Stomach smooth muscle (tissue), 2 donors: ENCODE measurements at regions not wholly inside any gene's neighbourhood (a gene's known extent, or its start where the extent isn't known, plus 50 kb on each side); places are given as distances from the start of the nearest gene placed in this dataset.

Experiments
- H3K27ac ChIP-seq: one replicate; pipeline ENCODE4 v1.7.0; 2013; ENCODE audit warnings: mild to moderate bottlenecking, low read length, inconsistent platforms
- H3K27me3 ChIP-seq, 2 donors: one replicate each; pipeline ENCODE4 v1.7.0; 2013; ENCODE audit warnings: low read length in 2 of 2; ENCODE audit not compliant: insufficient read depth in 2 of 2, control insufficient read depth in 1 of 2
- H3K36me3 ChIP-seq, 2 donors: one replicate each; pipeline ENCODE4 v1.7.0; 2013; ENCODE audit warnings: low read length in 2 of 2; ENCODE audit not compliant: control insufficient read depth in 2 of 2, insufficient read depth in 2 of 2
- H3K4me1 ChIP-seq: one replicate; pipeline ENCODE4 v1.7.0; 2013; ENCODE audit warnings: low read length; ENCODE audit not compliant: control insufficient read depth, insufficient read depth
- H3K4me3 ChIP-seq, 2 donors: one replicate each; pipeline ENCODE4 v1.7.0; 2013; ENCODE audit warnings: low read length in 2 of 2
- H3K9ac ChIP-seq, 2 donors: one replicate each; pipeline ENCODE4 v1.7.0; 2013; ENCODE audit warnings: low read length in 2 of 2, mild to moderate bottlenecking in 1 of 2
- H3K9me3 ChIP-seq, 2 donors: one replicate each; pipeline ENCODE4 v1.7.0; 2013; ENCODE audit warnings: low read length in 2 of 2; ENCODE audit not compliant: control insufficient read depth in 2 of 2
- donor health status: healthy.
- donor health status: Pancreatic carcinoma.

GRCh38 chr3:101172516-101172915 lies 147.9 kb downstream of the IMPG2 start:
- Histone ChIP-seq H3K9ac (no peak overlapping the region), H3K4me3 (no peak overlapping the region), H3K36me3 (no peaks in the 10 kb centered on the region), H3K27me3 (no peaks in the 10 kb centered on the region), H3K9me3 (no peaks in the 10 kb centered on the region), H3K4me1 (peaks cover 25% of the 10 kb centered on the region), H3K27ac (no peak overlapping the region)

GRCh38 chr3:101171681-101172191 lies 148.6 kb downstream of the IMPG2 start:
- no peaks in the 10 kb centered on the region for H3K9me3 ChIP-seq
- no peak overlapping the region for H3K9ac ChIP-seq
- H3K4me1 ChIP-seq, result peaks cover 25% of the 10 kb centered on the region
- no peak overlapping the region for H3K4me3 ChIP-seq
- no peaks in the 10 kb centered on the region for H3K27me3 ChIP-seq
- no peaks in the 10 kb centered on the region for H3K36me3 ChIP-seq
- H3K27ac ChIP-seq, result no peak overlapping the region

- H3K27ac ChIP-seq, result peak overlapping the region; percentile 66
- no peak overlapping the region for H3K9ac ChIP-seq
- peaks cover 25% of the 10 kb centered on the region for H3K4me1 ChIP-seq
- H3K27me3 ChIP-seq, result no peaks in the 10 kb centered on the region
- no peaks in the 10 kb centered on the region for H3K36me3 ChIP-seq
- H3K9me3 ChIP-seq, result no peaks in the 10 kb centered on the region
- H3K4me3 ChIP-seq, result peak overlapping the region; percentile 0 to 44
Observed at GRCh38 chr3:101170806-101171558, 149.4 kb downstream of the IMPG2 start.

GRCh38 chr3:101170062-101170771 lies 150.2 kb downstream of the IMPG2 start:
- H3K4me3 ChIP-seq, result peak overlapping the region; percentile 0 to 44
- peak overlapping the region; percentile 82 for H3K27ac ChIP-seq

GRCh38 chr3:101169516-101169915 lies 150.9 kb downstream of the IMPG2 start:
- Histone ChIP-seq H3K27ac (peak overlapping the region; percentile 82), H3K4me3 (no peak overlapping the region)

More at GRCh38 chr3:101170062-101170771, 150.2 kb downstream of the IMPG2 start:
- Histone ChIP-seq H3K9me3 (no peaks in the 10 kb centered on the region), H3K4me1 (peaks cover 25% of the 10 kb centered on the region), H3K36me3 (no peaks in the 10 kb centered on the region), H3K9ac (no peak overlapping the region), H3K27me3 (no peaks in the 10 kb centered on the region)

GRCh38 chr3:101167376-101167775 lies 153.0 kb downstream of the IMPG2 start:
- Histone ChIP-seq H3K27ac (peak overlapping the region; percentile 46), H3K4me1 (peaks cover 30% of the 10 kb centered on the region), H3K9me3 (no peaks in the 10 kb centered on the region), H3K4me3 (no peak overlapping the region), H3K36me3 (no peaks in the 10 kb centered on the region), H3K27me3 (no peaks in the 10 kb centered on the region), H3K9ac (no peak overlapping the region)

More at GRCh38 chr3:101169516-101169915, 150.9 kb downstream of the IMPG2 start:
- peaks cover 25% of the 10 kb centered on the region for H3K4me1 ChIP-seq
- peak overlapping the region in 1 of 2 donors; percentile 17 for H3K9ac ChIP-seq
- H3K36me3 ChIP-seq, result no peaks in the 10 kb centered on the region
- H3K9me3 ChIP-seq, result no peaks in the 10 kb centered on the region
- no peaks in the 10 kb centered on the region for H3K27me3 ChIP-seq

GRCh38 chr3:101166150-101166549 lies 154.2 kb downstream of the IMPG2 start:
- no peak overlapping the region for H3K4me3 ChIP-seq
- H3K36me3 ChIP-seq, result no peaks in the 10 kb centered on the region
- H3K9ac ChIP-seq, result no peak overlapping the region
- no peaks in the 10 kb centered on the region for H3K9me3 ChIP-seq
- H3K27ac ChIP-seq, result peak overlapping the region; percentile 6
- H3K27me3 ChIP-seq, result no peaks in the 10 kb centered on the region
- peaks cover 29% of the 10 kb centered on the region for H3K4me1 ChIP-seq

GRCh38 chr3:101163554-101163953 lies 156.8 kb downstream of the IMPG2 start:
- Histone ChIP-seq H3K27me3 (no peaks in the 10 kb centered on the region), H3K4me3 (no peak overlapping the region), H3K36me3 (no peaks in the 10 kb centered on the region)

GRCh38 chr3:101159478-101159877 lies 160.9 kb downstream of the IMPG2 start:
- Histone ChIP-seq H3K9ac (no peak overlapping the region), H3K27me3 (no peaks in the 10 kb centered on the region), H3K4me3 (no peak overlapping the region), H3K9me3 (no peaks in the 10 kb centered on the region), H3K27ac (peak overlapping the region; percentile 42), H3K4me1 (peaks cover 12% of the 10 kb centered on the region), H3K36me3 (no peaks in the 10 kb centered on the region)

More at GRCh38 chr3:101163554-101163953, 156.8 kb downstream of the IMPG2 start:
- Histone ChIP-seq H3K9me3 (no peaks in the 10 kb centered on the region), H3K27ac (no peak overlapping the region), H3K9ac (no peak overlapping the region), H3K4me1 (peaks cover 17% of the 10 kb centered on the region)

GRCh38 chr3:101158374-101158773 lies 162.0 kb downstream of the IMPG2 start:
- Histone ChIP-seq H3K36me3 (no peaks in the 10 kb centered on the region), H3K27me3 (no peaks in the 10 kb centered on the region), H3K9me3 (no peaks in the 10 kb centered on the region), H3K27ac (peak overlapping the region; percentile 3), H3K4me3 (no peak overlapping the region), H3K9ac (no peak overlapping the region), H3K4me1 (peaks cover 9% of the 10 kb centered on the region)
